ENCODE measurements at regions not wholly inside any gene's neighbourhood (a gene's known extent, or its start where the extent isn't known, plus 50 kb on each side); places are given as distances from the start of the nearest gene placed in this dataset.
A peak's percentile ranks its signal among the peaks of the same experiment; 100 is the strongest.
"Not testable (repeated sequence)": the region's sequence is repeated elsewhere in the genome, so short reads cannot be mapped to it uniquely, and the experiment has no call there.

DNA sequence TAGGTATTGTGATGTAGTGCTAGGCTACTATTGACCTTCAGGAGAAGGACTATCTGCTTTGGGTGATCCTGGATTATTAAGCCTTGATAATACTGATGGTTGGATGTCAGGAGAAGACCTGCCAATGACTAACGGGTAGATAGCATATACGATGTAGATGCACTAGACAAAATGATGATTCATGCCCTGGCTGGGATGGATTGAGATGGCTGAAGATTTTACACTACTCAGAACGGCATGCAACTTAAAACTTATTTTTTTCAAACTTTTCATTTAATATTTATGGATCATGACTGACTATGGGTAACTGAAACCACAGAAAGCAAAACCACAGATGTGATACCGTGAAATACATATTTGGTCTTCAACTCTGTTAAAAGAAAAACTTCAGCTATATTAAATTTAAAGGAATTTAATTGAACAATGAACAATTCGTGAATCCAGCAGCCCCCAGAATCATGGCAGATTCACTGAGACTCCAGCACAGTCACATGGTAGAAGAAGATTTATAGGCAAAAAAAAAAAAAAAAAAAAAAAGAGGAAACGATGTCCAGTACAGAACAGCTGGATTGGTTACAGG, 124.6 kb upstream of the CDK13 start:
- no peak for ATAC-seq

GRCh38 chr7:39826166-39826565, 123.9 kb upstream of the CDK13 start:
- no peak for ATAC-seq

GRCh38 chr7:39827571-39827970, 122.5 kb upstream of the CDK13 start:
- no peak for ATAC-seq

GRCh38 chr7:39829028-39829427, 121.0 kb upstream of the CDK13 start:
- no peak for ATAC-seq

- ATAC-seq, result no peak
Measured at GRCh38 chr7:39832519-39833085, 117.5 kb upstream of the CDK13 start.

GRCh38 chr7:39833180-39833799, 116.8 kb upstream of the CDK13 start:
- ATAC-seq, result peak; percentile 73

DNA sequence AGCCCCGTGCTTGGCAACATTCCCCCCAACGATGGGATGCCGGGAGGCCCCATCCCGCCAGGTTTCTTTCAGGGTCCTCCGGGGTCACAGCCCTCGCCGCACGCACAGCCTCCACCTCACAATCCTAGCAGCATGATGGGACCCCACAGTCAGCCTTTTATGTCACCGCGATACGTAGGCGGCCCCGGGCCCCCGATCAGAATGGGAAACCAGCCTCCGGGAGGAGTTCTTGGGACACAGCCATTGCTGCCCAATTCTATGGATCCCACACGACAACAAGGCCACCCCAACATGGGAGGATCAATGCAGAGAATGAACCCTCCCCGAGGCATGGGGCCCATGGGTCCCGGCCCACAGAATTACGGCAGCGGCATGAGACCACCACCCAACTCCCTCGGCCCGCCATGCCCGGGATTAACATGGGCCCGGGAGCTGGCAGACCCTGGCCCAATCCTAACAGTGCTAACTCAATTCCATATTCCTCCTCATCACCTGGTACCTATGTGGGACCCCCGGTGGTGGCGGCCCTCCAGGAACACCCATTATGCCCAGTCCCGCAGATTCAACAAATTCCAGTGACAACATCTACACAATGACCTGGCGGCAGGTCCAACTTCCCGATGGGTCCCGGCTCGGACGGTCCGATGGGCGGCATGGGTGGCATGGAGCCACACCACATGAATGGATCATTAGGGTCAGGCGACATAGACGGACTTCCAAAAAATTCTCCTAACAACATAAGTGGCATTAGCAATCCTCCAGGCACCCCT, 116.0 kb upstream of the CDK13 start:
- not testable (repeated sequence) for ATAC-seq

DNA sequence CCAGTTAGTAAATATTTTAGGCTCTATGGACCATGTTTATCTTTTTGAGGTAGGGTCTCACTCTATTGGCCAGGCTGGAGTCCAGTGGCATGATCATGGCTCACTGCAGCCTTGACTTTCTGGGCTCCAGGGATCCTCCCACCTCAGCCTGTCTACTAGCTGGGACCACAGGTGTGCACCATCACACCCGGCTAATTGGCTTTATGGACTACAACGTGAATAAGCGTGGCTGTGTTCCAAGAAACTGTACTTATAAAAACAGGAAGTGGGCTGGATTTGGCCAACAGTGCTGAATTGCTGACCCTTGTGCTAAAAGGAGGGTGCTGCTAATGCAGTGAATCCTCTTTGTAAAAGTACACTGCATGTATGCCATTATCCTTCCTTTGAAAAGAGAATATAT, 111.7 kb upstream of the CDK13 start:
- ATAC-seq, result no peak

- no peak for ATAC-seq
Measured at GRCh38 chr7:39845006-39845405, 105.0 kb upstream of the CDK13 start.

- no peak for ATAC-seq
Measured at GRCh38 chr7:39847227-39847626, 102.8 kb upstream of the CDK13 start.

- no peak for ATAC-seq
Measured at GRCh38 chr7:39851466-39852045, 98.5 kb upstream of the CDK13 start.

DNA sequence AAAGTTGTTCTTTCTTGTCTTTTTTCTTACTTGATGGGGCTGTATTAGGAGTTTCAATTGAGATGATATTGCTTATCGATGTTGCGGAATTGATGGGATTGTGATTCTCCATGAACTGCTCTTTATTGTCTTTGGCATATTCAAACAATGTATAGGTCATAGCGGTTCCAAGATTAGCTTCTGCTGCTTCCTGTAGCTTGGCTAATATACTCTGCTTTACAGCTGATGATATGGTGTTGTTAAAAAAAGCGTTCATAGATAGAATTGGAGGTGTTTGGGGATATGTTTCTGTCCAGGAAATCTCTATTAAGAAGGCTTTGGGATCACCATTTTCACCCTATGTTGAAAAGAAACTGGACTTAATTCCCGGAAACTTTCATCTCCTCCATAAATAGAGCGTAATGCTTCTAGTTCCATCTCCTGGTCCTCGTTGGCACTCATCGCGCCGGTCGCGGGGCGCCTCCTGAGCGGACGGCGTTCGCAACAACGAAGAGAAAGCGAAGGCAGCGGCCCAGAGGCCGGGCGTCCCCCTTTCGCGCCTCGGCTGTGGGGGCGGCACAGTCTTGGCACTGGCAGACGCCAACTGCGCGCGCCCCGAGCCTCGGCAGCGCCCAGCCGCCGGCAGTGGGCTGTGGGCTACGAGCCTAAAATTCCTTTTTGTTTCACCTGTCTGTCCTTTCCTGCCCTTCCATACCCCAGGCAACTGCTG, 95.3 kb upstream of the CDK13 start:
- peak; percentile 74 for ATAC-seq

- ATAC-seq, result no peak
Measured at GRCh38 chr7:39855325-39855674, 94.8 kb upstream of the CDK13 start.

GRCh38 chr7:39863675-39864322, 86.3 kb upstream of the CDK13 start:
- not testable (repeated sequence) for ATAC-seq

GRCh38 chr7:39869888-39870522, 80.1 kb upstream of the CDK13 start:
- ATAC-seq, result not testable (repeated sequence)

GRCh38 chr7:39871610-39872009, 78.4 kb upstream of the CDK13 start:
- ATAC-seq, result not testable (repeated sequence)

GRCh38 chr7:39880556-39880955, 69.5 kb upstream of the CDK13 start:
- peak; percentile 67 for ATAC-seq

GRCh38 chr7:39882148-39882784, 67.8 kb upstream of the CDK13 start:
- no peak for ATAC-seq

GRCh38 chr7:39883812-39884390, 66.2 kb upstream of the CDK13 start:
- no peak for ATAC-seq

- ATAC-seq, result peak; percentile 84
Measured at GRCh38 chr7:39888171-39888853, 61.7 kb upstream of the CDK13 start.

Measured in esophagus mucosa (tissue), 1 donor.